ENCODE measurements at regions not wholly inside any gene's neighbourhood (a gene's known extent, or its start where the extent isn't known, plus 50 kb on each side); places are given as distances from the start of the nearest gene placed in this dataset.

- Histone ChIP-seq H3K4me3 (replicated peaks in 1 of 4; ENCODE audit: control extremely low read depth in 1 of 4, insufficient read depth in 1 of 4, low read depth in 3 of 4, low read length in 4 of 4) (no peak overlapping the region), H3K27me3 (ENCODE audit: control insufficient read depth, insufficient read depth, low read length) (no peaks in the 10 kb centered on the region), H3K36me3 (ENCODE audit: control insufficient read depth, insufficient read depth, low read length) (no peaks in the 10 kb centered on the region), H2AFZ (ENCODE audit: low read length) (no peak overlapping the region), H3K4me1 (ENCODE audit: control insufficient read depth, extremely low read depth, insufficient read depth, low read length) (no peaks in the 10 kb centered on the region), H4K20me1 (ENCODE audit: control insufficient read depth, extremely low read depth, insufficient read depth, low read length) (no peaks in the 10 kb centered on the region), H3K27ac (ENCODE audit: insufficient read depth, low read length) (no peak overlapping the region), H3K79me2 (ENCODE audit: control insufficient read depth, insufficient read depth, low read length) (no peaks in the 10 kb centered on the region), H3K4me2 (ENCODE audit: extremely low read depth, insufficient read depth, low read length) (no peak overlapping the region), H3K9ac (ENCODE audit: insufficient read depth, low read length) (no peak overlapping the region), H3K9me3 (ENCODE audit: control insufficient read depth, insufficient read depth, low read depth, low read length) (no peaks in the 10 kb centered on the region)
- DNase-seq (ENCODE audit: low read depth in 2 of 2): no peak
- TF ChIP-seq CTCF (conservative IDR thresholded peaks at IDR 0.05 in 1 of 2, IDR thresholded peaks at IDR 0.05 in 1 of 2; ENCODE audit: low read depth in 1 of 2, low read length in 2 of 2) (no peak), EZH2 (IDR thresholded peaks at IDR 0.05; ENCODE audit: low read length, missing control alignments) (no peak)
Measured at GRCh38 chr19:30670011-30670329, 297.8 kb downstream of the ZNF536 start.

- no peak overlapping the region for H2AFZ ChIP-seq (ENCODE audit: low read length)
- DNase-seq (ENCODE audit: low read depth in 2 of 2): peak; percentile 13 to 47
- TF ChIP-seq CTCF (conservative IDR thresholded peaks at IDR 0.05 in 1 of 2, IDR thresholded peaks at IDR 0.05 in 1 of 2; ENCODE audit: low read depth in 1 of 2, low read length in 2 of 2) (peak; percentile 75 to 78), EZH2 (IDR thresholded peaks at IDR 0.05; ENCODE audit: low read length, missing control alignments) (no peak)
Measured at GRCh38 chr19:30669329-30670010, 297.3 kb downstream of the ZNF536 start.

GRCh38 chr19:30668521-30669155 is 296.5 kb downstream of the ZNF536 start:
- TF ChIP-seq EZH2 (IDR thresholded peaks at IDR 0.05; ENCODE audit: low read length, missing control alignments) (no peak), CTCF (conservative IDR thresholded peaks at IDR 0.05 in 1 of 2, IDR thresholded peaks at IDR 0.05 in 1 of 2; ENCODE audit: low read depth in 1 of 2, low read length in 2 of 2) (no peak)
- Histone ChIP-seq H3K27ac (ENCODE audit: insufficient read depth, low read length) (no peak overlapping the region), H3K4me3 (replicated peaks in 1 of 4; ENCODE audit: control extremely low read depth in 1 of 4, insufficient read depth in 1 of 4, low read depth in 3 of 4, low read length in 4 of 4) (no peak overlapping the region), H3K9me3 (ENCODE audit: control insufficient read depth, insufficient read depth, low read depth, low read length) (no peaks in the 10 kb centered on the region), H2AFZ (ENCODE audit: low read length) (no peak overlapping the region), H3K4me1 (ENCODE audit: control insufficient read depth, extremely low read depth, insufficient read depth, low read length) (no peaks in the 10 kb centered on the region), H3K9ac (ENCODE audit: insufficient read depth, low read length) (no peak overlapping the region), H3K36me3 (ENCODE audit: control insufficient read depth, insufficient read depth, low read length) (no peaks in the 10 kb centered on the region), H3K79me2 (ENCODE audit: control insufficient read depth, insufficient read depth, low read length) (no peaks in the 10 kb centered on the region), H4K20me1 (ENCODE audit: control insufficient read depth, extremely low read depth, insufficient read depth, low read length) (no peaks in the 10 kb centered on the region), H3K27me3 (ENCODE audit: control insufficient read depth, insufficient read depth, low read length) (no peaks in the 10 kb centered on the region), H3K4me2 (ENCODE audit: extremely low read depth, insufficient read depth, low read length) (no peak overlapping the region)
- DNase-seq (ENCODE audit: low read depth in 2 of 2): no peak

More at GRCh38 chr19:30669329-30670010, 297.3 kb downstream of the ZNF536 start:
- H3K36me3 ChIP-seq (ENCODE audit: control insufficient read depth, insufficient read depth, low read length): no peaks in the 10 kb centered on the region
- H3K9ac ChIP-seq (ENCODE audit: insufficient read depth, low read length): no peak overlapping the region
- H3K79me2 ChIP-seq (ENCODE audit: control insufficient read depth, insufficient read depth, low read length): no peaks in the 10 kb centered on the region
- no peaks in the 10 kb centered on the region for H3K4me1 ChIP-seq (ENCODE audit: control insufficient read depth, extremely low read depth, insufficient read depth, low read length)
- no peak overlapping the region for H3K4me3 ChIP-seq (replicated peaks in 1 of 4; ENCODE audit: control extremely low read depth in 1 of 4, insufficient read depth in 1 of 4, low read depth in 3 of 4, low read length in 4 of 4)
- no peaks in the 10 kb centered on the region for H3K27me3 ChIP-seq (ENCODE audit: control insufficient read depth, insufficient read depth, low read length)
- no peak overlapping the region for H3K27ac ChIP-seq (ENCODE audit: insufficient read depth, low read length)
- no peak overlapping the region for H3K4me2 ChIP-seq (ENCODE audit: extremely low read depth, insufficient read depth, low read length)
- no peaks in the 10 kb centered on the region for H4K20me1 ChIP-seq (ENCODE audit: control insufficient read depth, extremely low read depth, insufficient read depth, low read length)
- no peaks in the 10 kb centered on the region for H3K9me3 ChIP-seq (ENCODE audit: control insufficient read depth, insufficient read depth, low read depth, low read length)

All from fibroblast of lung (primary cell).